Progenitor cell of endocrine pancreas (in vitro differentiated cells): ENCODE measurements at regions not wholly inside any gene's neighbourhood (a gene's known extent, or its start where the extent isn't known, plus 50 kb on each side); places are given as distances from the start of the nearest gene placed in this dataset.

Experiments
- DNase-seq: peaks from one replicate; pipeline ENCODE4 v3.0.0; 2021; ENCODE audit warnings: low spot score; ENCODE audit not compliant: unreplicated experiment
- H3K27ac Mint-ChIP-seq: 2 replicates; pipeline ENCODE4 v1.8.0; 2021; ENCODE audit warnings: mild to moderate bottlenecking, moderate library complexity, mixed read lengths
- H3K27me3 Mint-ChIP-seq: 2 replicates; pipeline ENCODE4 v1.8.0; 2021; ENCODE audit warnings: mixed read lengths
- H3K36me3 Mint-ChIP-seq: 2 replicates; pipeline ENCODE4 v1.8.0; 2022; ENCODE audit warnings: mixed read lengths; ENCODE audit not compliant: insufficient read depth
- H3K4me1 Mint-ChIP-seq: 2 replicates; pipeline ENCODE4 v1.8.0; 2021; ENCODE audit warnings: low read depth, mixed read lengths
- H3K4me3 Mint-ChIP-seq: 2 replicates; pipeline ENCODE4 v1.8.0; 2021; ENCODE audit warnings: low read depth, mild to moderate bottlenecking, moderate library complexity, mixed read lengths
- H3K9me3 Mint-ChIP-seq: 2 replicates; pipeline ENCODE4 v1.8.0; 2021; ENCODE audit warnings: low read depth, mixed read lengths
- CTCF ChIP-seq: fragments of 200-600 bp; sonication (generic); IDR thresholded peaks from one replicate; pipeline ENCODE4 v1.5.0; 2021; ENCODE audit warnings: antibody characterized with exemption, mild to moderate bottlenecking; ENCODE audit not compliant: unreplicated experiment

- H3K4me1 Mint-ChIP-seq, result no peaks in the 10 kb centered on the region
- no peak overlapping the region for H3K4me3 Mint-ChIP-seq
Measured at GRCh38 chr21:27793901-27794300, 827.0 kb upstream of the ADAMTS5 start.

GRCh38 chr21:27787046-27787445, 820.2 kb upstream of the ADAMTS5 start:
- H3K9me3 Mint-ChIP-seq, result peaks cover 6% of the 10 kb centered on the region
- H3K27me3 Mint-ChIP-seq, result no peaks in the 10 kb centered on the region
- H3K4me1 Mint-ChIP-seq, result no peaks in the 10 kb centered on the region
- DNase-seq, result no peak
- no peak overlapping the region for H3K27ac Mint-ChIP-seq
- H3K4me3 Mint-ChIP-seq, result no peak overlapping the region
- TF ChIP-seq CTCF, result no peak
- H3K36me3 Mint-ChIP-seq, result no peaks in the 10 kb centered on the region

More at GRCh38 chr21:27793901-27794300, 827.0 kb upstream of the ADAMTS5 start:
- Mint-ChIP-seq H3K27me3 (no peaks in the 10 kb centered on the region), H3K27ac (no peak overlapping the region), H3K9me3 (no peaks in the 10 kb centered on the region), H3K36me3 (no peaks in the 10 kb centered on the region)
- no peak for TF ChIP-seq CTCF
- no peak for DNase-seq

DNA sequence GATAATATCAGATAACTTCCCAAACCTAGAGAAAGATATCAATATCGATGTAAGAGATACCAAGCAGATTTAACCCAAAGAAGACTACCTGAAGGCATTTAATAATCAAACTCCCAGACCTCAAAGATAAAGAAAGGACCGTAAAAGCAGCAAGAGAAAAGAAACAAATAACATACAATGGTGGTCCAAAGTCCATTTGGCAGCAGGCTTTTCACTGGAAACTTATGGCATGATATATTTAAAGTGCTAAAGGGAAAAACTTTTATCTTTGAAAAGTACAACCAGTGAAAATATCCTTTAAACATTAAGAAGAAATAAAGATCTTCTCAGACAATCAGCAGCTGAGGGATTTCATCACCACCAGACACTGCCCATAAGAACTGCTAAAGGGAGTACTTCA, 812.7 kb upstream of the ADAMTS5 start:
- peaks cover 4% of the 10 kb centered on the region for H3K4me1 Mint-ChIP-seq
- H3K27me3 Mint-ChIP-seq, result no peaks in the 10 kb centered on the region
- no peak for DNase-seq
- no peak overlapping the region for H3K4me3 Mint-ChIP-seq
- peaks cover 6% of the 10 kb centered on the region for H3K9me3 Mint-ChIP-seq
- no peak for TF ChIP-seq CTCF
- H3K27ac Mint-ChIP-seq, result no peak overlapping the region
- no peaks in the 10 kb centered on the region for H3K36me3 Mint-ChIP-seq

GRCh38 chr21:27776925-27777553, 810.2 kb upstream of the ADAMTS5 start:
- peaks cover 4% of the 10 kb centered on the region for H3K4me1 Mint-ChIP-seq
- no peak for TF ChIP-seq CTCF
- no peak overlapping the region for H3K4me3 Mint-ChIP-seq
- H3K27ac Mint-ChIP-seq, result no peak overlapping the region
- DNase-seq, result no peak
- no peaks in the 10 kb centered on the region for H3K36me3 Mint-ChIP-seq
- no peaks in the 10 kb centered on the region for H3K27me3 Mint-ChIP-seq
- no peaks in the 10 kb centered on the region for H3K9me3 Mint-ChIP-seq

- no peaks in the 10 kb centered on the region for H3K27me3 Mint-ChIP-seq
- no peak for DNase-seq
- H3K36me3 Mint-ChIP-seq, result no peaks in the 10 kb centered on the region
- no peak overlapping the region for H3K27ac Mint-ChIP-seq
- H3K9me3 Mint-ChIP-seq, result peaks cover 3% of the 10 kb centered on the region
- no peak for TF ChIP-seq CTCF
- no peak overlapping the region for H3K4me3 Mint-ChIP-seq
- no peaks in the 10 kb centered on the region for H3K4me1 Mint-ChIP-seq
Measured at GRCh38 chr21:27772816-27773215, 805.9 kb upstream of the ADAMTS5 start.
